GM23248 (cell line): ENCODE measurements at regions not wholly inside any gene's neighbourhood (a gene's known extent, or its start where the extent isn't known, plus 50 kb on each side); places are given as distances from the start of the nearest gene placed in this dataset.

Source experiments
- DNase-seq: peaks from one replicate; pipeline ENCODE4 v3.0.0-alpha.2; 2015
- H2AFZ ChIP-seq: fragments of 200-600 bp; sonication (generic); 2 replicates; pipeline ENCODE4 v1.6.1; 2016; ENCODE audit warnings: antibody characterized with exemption
- H3F3A ChIP-seq: fragments of 200-600 bp; sonication (generic); 2 replicates; pipeline ENCODE4 v1.6.1; 2016; ENCODE audit warnings: mild to moderate bottlenecking, antibody characterized with exemption, mixed run types; ENCODE audit not compliant: insufficient read depth
- H3K27ac ChIP-seq: fragments of 200-600 bp; sonication (generic); 2 replicates; pipeline ENCODE4 v1.5.1; 2016; ENCODE audit warnings: mild to moderate bottlenecking
- H3K27me3 ChIP-seq: fragments of 200-600 bp; sonication (generic); replicated peaks from 2 replicates; pipeline ENCODE4 v1.6.1; 2016; ENCODE audit warnings: mild to moderate bottlenecking; ENCODE audit not compliant: insufficient read depth
- H3K36me3 ChIP-seq: fragments of 200-600 bp; sonication (generic); 2 replicates; pipeline ENCODE4 v1.6.1; 2016; ENCODE audit warnings: low read depth, mild to moderate bottlenecking
- H3K4me1 ChIP-seq: fragments of 200-600 bp; sonication (generic); 2 replicates; pipeline ENCODE4 v1.6.1; 2016; ENCODE audit warnings: mild to moderate bottlenecking; ENCODE audit not compliant: insufficient read depth
- H3K4me2 ChIP-seq: fragments of 200-600 bp; sonication (generic); one replicate; pipeline ENCODE4 v1.6.1; 2016; ENCODE audit warnings: mild to moderate bottlenecking; ENCODE audit not compliant: unreplicated experiment
- H3K4me3 ChIP-seq: fragments of 200-600 bp; sonication (generic); 2 replicates; pipeline ENCODE4 v1.5.1; 2016; ENCODE audit warnings: mild to moderate bottlenecking
- H3K79me2 ChIP-seq: fragments of 200-600 bp; sonication (generic); 2 replicates; pipeline ENCODE4 v1.6.1; 2016; ENCODE audit warnings: mild to moderate bottlenecking; ENCODE audit not compliant: insufficient read depth
- H3K9ac ChIP-seq: fragments of 200-600 bp; sonication (generic); 2 replicates; pipeline ENCODE4 v1.6.1; 2016; ENCODE audit warnings: mild to moderate bottlenecking
- H3K9me2 ChIP-seq: fragments of 200-600 bp; sonication (generic); 2 replicates; pipeline ENCODE4 v1.6.1; 2016; ENCODE audit warnings: mixed run types, mild to moderate bottlenecking, moderate library complexity; ENCODE audit not compliant: insufficient read depth
- H3K9me3 ChIP-seq: fragments of 200-600 bp; sonication (generic); one replicate; pipeline ENCODE4 v1.6.1; 2017; ENCODE audit warnings: low read depth
- H4K20me1 ChIP-seq: fragments of 200-600 bp; sonication (generic); 2 replicates; pipeline ENCODE4 v1.6.0; 2016; ENCODE audit not compliant: insufficient read depth
- EZH2 ChIP-seq: fragments of 200-600 bp; sonication (generic); IDR thresholded peaks from 2 replicates; pipeline ENCODE4 v1.6.1; 2018; ENCODE audit warnings: antibody characterized with exemption, mild to moderate bottlenecking; ENCODE audit not compliant: insufficient read depth, poor library complexity, severe bottlenecking
- EZH2phosphoT487 ChIP-seq: fragments of 200-600 bp; sonication (generic); IDR thresholded peaks from 2 replicates; pipeline ENCODE4 v1.6.1; 2018; ENCODE audit warnings: antibody characterized with exemption, moderate library complexity, mild to moderate bottlenecking, low read depth; ENCODE audit not compliant: insufficient read depth
- WGBS, 2 experiments: methylation state at CpG; one replicate each; pipeline ENCODE4 v1.1.6; 2015 to 2017; ENCODE audit warnings: low lambda C conversion rate in 2 of 2, low coverage in 1 of 2; ENCODE audit errors: missing lambda C conversion rate in 2 of 2; 5-methylcytosine and 5-hydroxymethylcytosine counted together
- in situ Hi-C: fragments of 300-500 bp; cut with MboI; formaldehyde crosslinking; loops from 2 replicates; pipeline ENCODE4 v1.15.0; 2020

DNA sequence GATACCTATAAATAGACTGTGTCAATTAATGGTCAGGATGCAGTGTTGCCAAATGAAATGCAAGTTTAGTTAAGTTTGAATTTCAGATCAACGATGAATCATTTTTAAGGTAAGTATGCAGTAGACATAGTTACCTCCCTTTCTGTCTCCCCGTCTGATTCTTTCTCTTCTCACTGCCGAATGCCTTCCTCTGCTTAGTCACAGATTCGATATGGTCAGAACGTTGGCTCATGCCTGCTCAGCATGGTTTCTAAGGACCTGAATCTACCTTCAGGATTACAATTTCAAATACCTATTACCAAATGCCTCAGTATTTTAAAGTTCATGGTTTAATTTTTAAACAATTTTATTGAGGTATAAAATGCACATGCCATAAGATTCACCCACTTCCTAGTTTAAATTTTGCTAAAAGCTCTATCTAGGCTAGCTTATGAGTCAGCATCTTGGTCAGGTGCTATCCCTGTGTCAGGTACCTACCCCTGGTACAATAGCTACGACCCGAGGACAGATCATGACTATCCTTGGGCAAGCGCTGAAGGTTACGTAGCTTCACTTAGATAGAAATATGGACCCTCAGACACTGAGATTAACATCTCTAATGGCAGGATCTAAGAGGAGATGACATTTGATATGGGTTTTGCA is 78.2 kb upstream of the SPON1 start:
- Histone ChIP-seq H3K4me3 (no peak overlapping the region), H3K9me2 (no peaks in the 10 kb centered on the region), H4K20me1 (no peaks in the 10 kb centered on the region), H3K4me1 (no peaks in the 10 kb centered on the region), H3K27me3 (no peaks in the 10 kb centered on the region; the same call in 1 of the 2 replicates), H3F3A (no peaks in the 10 kb centered on the region), H3K9me3 (no peaks in the 10 kb centered on the region), H3K36me3 (no peaks in the 10 kb centered on the region), H3K4me2 (no peak overlapping the region), H3K27ac (no peak overlapping the region), H2AFZ (no peak overlapping the region), H3K9ac (no peak overlapping the region), H3K79me2 (no peaks in the 10 kb centered on the region)
- DNase-seq, result no peak
- in situ Hi-C loops, result no loop called here
- no peak for TF ChIP-seq EZH2phosphoT487
- no peak for TF ChIP-seq EZH2
- 51 to 58% methylated on average over 9 of the region's 9 CpGs for WGBS, 2 experiments

DNA sequence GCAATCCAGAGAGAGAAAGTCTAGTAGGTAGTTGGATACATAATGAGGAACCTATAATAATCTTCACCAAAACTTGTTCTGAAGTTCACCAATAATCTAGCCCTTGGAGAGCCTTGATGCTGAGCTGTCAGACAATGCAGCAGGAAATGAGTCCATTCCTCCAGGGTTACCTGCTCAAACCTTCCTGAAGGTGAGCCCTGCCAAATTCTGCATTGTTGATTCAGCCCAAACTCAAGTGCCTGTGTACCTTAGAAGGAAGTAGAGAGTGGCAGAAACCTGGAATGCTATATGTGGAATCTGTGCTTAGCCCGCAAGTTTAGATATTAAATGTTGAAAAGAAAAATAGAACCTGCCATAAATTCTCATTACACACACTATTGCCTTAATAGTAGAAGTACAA is 77.4 kb upstream of the SPON1 start:
- no peak for TF ChIP-seq EZH2
- TF ChIP-seq EZH2phosphoT487, result no peak
- Histone ChIP-seq H3K9ac (no peak overlapping the region), H3K4me3 (no peak overlapping the region), H3K9me2 (no peaks in the 10 kb centered on the region), H3K4me2 (no peak overlapping the region), H3F3A (no peaks in the 10 kb centered on the region), H3K79me2 (no peaks in the 10 kb centered on the region), H3K27ac (no peak overlapping the region), H3K27me3 (no peaks in the 10 kb centered on the region; the same call in 1 of the 2 replicates), H3K4me1 (no peaks in the 10 kb centered on the region), H2AFZ (no peak overlapping the region), H4K20me1 (no peaks in the 10 kb centered on the region), H3K9me3 (no peaks in the 10 kb centered on the region), H3K36me3 (no peaks in the 10 kb centered on the region)
- 78 to 85% methylated on average over 1 of the region's 1 CpG for WGBS, 2 experiments
- in situ Hi-C loops, result no loop called here
- DNase-seq, result no peak

DNA sequence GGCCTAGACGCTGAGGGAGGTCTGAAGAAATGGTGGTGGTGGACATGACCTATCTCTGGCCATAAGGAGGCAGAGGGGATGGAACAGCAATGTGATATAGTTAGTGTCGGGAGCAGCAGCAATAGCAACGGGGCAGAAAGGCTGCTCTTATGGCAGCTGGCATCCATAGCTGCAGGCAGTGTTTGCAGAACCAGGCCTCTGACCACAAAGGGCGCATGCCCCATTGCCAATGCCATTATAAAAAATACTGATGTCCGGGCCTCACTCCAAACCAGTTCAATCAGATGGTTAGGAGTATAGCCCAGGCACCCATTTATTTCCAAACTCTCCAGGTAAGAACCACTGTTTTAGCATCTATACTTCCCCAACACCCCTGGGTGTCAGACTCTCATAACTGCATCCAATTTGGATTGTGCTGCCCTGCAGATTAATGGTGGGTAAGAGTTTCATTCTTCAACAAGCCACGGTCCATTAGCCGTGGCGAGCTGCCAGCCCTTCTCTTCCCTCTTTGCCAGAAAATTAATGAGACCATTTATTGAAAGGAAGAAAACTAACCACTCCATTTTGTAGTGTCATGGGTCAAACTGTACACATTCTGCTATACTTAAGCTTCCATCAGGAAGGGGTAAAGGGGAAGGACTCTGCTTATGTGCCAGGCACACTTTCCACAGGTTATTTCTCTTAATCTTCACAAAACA is 72.8 kb upstream of the SPON1 start:
- Histone ChIP-seq H3F3A (no peaks in the 10 kb centered on the region), H3K4me1 (no peaks in the 10 kb centered on the region), H3K79me2 (no peaks in the 10 kb centered on the region), H3K27ac (no peak overlapping the region), H3K9me2 (no peaks in the 10 kb centered on the region), H3K36me3 (no peaks in the 10 kb centered on the region), H4K20me1 (no peaks in the 10 kb centered on the region), H3K9ac (no peak overlapping the region), H2AFZ (no peak overlapping the region), H3K27me3 (0 out of 2 replicates have a peak, but pooled peaks cover 3% of the 10 kb centered on the region), H3K4me2 (no peak overlapping the region), H3K4me3 (no peak overlapping the region), H3K9me3 (no peaks in the 10 kb centered on the region)
- DNase-seq, result no peak
- TF ChIP-seq EZH2phosphoT487 (no peak), EZH2 (no peak)
- 26 to 32% methylated on average over 8 of the region's 8 CpGs for WGBS, 2 experiments
- in situ Hi-C loops, result no loop called here

DNA sequence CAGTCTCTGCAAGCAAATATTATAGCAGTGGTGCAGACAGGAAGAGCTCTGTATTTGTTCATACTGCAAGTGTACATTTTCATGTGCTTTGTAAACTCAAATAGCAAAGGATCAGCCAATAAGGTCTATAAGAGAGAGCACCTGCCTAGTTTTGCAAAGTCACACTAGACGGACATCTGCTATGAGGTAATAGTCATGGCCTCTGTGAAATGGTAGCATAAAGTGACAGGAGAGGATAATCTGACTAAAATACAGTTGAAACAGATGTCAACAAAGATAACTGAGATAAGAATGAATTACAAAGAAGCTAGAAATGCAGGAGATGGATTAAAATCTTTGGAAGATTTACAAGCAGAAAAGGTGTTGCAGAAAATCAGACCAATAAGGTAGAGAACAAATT is 70.6 kb upstream of the SPON1 start:
- H3K4me1 ChIP-seq, result no peaks in the 10 kb centered on the region
- TF ChIP-seq EZH2, result no peak
- TF ChIP-seq EZH2phosphoT487, result no peak
- H3F3A ChIP-seq, result no peaks in the 10 kb centered on the region
- no peak overlapping the region for H3K9ac ChIP-seq
- no peak overlapping the region for H3K4me2 ChIP-seq
- H2AFZ ChIP-seq, result no peak overlapping the region
- in situ Hi-C loops, result no loop called here
- H3K27me3 ChIP-seq, result 0 out of 2 replicates have a peak, but pooled peaks cover 3% of the 10 kb centered on the region
- DNase-seq, result no peak
- H3K36me3 ChIP-seq, result no peaks in the 10 kb centered on the region
- no peak overlapping the region for H3K27ac ChIP-seq
- no peaks in the 10 kb centered on the region for H3K79me2 ChIP-seq
- H3K9me2 ChIP-seq, result no peaks in the 10 kb centered on the region
- no peaks in the 10 kb centered on the region for H4K20me1 ChIP-seq
- WGBS, 2 experiments, result 44 to 50% methylated on average over 1 of the region's 1 CpG
- no peaks in the 10 kb centered on the region for H3K9me3 ChIP-seq
- H3K4me3 ChIP-seq, result no peak overlapping the region
